Ovary (tissue), 3 donors: ENCODE measurements at regions not wholly inside any gene's neighbourhood (a gene's known extent, or its start where the extent isn't known, plus 50 kb on each side); places are given as distances from the start of the nearest gene placed in this dataset.

Experiments used
- CTCF ChIP-seq, 3 donors: fragments of 450-650 bp in 2 of 3; fragments of 200-600 bp in 1 of 3; IDR thresholded peaks; one replicate each; pipeline versions ENCODE4 v1.5.1 to v1.8.0; 2016 to 2022; ENCODE audit warnings: antibody characterized with exemption in 3 of 3, mild to moderate bottlenecking in 1 of 3
- EP300 ChIP-seq: sonication (generic); formaldehyde crosslinking; IDR thresholded peaks from one replicate; pipeline ENCODE4 v1.6.1; 2017; ENCODE audit warnings: antibody characterized with exemption
- POLR2A ChIP-seq: fragments of 450-650 bp; IDR thresholded peaks from one replicate; pipeline ENCODE4 v1.6.1; 2017; ENCODE audit warnings: antibody characterized with exemption, mild to moderate bottlenecking, moderate library complexity
- donor health status: DM: no; HTN: no; CAD: no.

DNA sequence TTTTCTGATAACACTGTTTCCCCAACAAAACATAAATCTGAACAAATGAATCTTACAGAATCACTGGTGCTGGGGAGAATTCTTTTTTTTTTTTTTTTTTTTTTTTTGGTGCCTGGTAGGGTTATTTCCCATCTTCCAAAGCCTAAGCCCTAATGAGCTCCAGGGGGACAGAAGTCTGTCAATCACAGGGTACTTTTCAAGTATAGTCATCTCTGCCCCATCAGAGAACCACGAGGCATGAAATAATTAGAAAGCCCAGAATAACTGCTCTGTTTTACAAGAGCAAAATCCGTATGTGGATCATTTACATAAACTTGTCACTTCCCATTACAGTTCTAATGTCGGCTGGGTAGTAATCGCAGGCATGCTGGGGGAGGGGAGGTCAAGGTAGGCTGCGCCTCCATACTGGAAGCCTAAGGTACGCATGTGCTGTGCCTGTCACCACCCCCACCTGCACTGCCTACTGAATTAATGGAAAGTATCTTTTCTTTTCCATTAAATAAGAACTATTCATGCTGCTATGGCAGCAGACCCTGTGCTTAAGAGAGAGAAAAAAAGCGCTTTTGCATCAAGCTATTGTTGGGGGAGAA lies 164.7 kb upstream of the LEF1 start:
- TF ChIP-seq CTCF (IDR thresholded peaks at IDR 0.05) = no peak
- no peak for TF ChIP-seq POLR2A
- TF ChIP-seq EP300 = no peak
